SIG-M5 (cell line): ENCODE measurements at regions not wholly inside any gene's neighbourhood (a gene's known extent, or its start where the extent isn't known, plus 50 kb on each side); places are given as distances from the start of the nearest gene placed in this dataset.
"Not testable (repeated sequence)": the region's sequence is repeated elsewhere in the genome, so short reads cannot be mapped to it uniquely, and the experiment has no call there.

ENCODE experiments used
- DNase-seq: peaks from one replicate; lab custom pipeline; 2025; lab: John Stamatoyannopoulos, UW

DNA sequence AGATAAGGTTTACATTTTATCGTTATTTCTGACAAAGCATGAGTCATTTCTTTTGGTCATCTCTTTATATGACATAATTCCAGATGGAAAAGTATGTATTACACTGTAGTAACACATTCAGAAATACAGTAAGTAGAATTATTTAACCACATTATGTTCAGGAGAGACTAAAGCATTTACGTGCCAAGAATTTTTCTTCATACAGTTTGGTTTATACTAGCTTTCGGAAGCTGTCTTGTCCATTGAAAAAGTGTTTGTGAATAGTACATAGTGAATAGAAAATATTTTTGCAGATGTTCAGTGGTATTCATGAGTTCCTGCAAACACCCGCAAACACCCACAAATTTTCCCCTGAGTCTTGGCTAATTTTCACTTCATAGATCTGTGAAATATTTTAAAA is 1033.0 kb upstream of the INTU start:
- DNase-seq: no peak

DNA sequence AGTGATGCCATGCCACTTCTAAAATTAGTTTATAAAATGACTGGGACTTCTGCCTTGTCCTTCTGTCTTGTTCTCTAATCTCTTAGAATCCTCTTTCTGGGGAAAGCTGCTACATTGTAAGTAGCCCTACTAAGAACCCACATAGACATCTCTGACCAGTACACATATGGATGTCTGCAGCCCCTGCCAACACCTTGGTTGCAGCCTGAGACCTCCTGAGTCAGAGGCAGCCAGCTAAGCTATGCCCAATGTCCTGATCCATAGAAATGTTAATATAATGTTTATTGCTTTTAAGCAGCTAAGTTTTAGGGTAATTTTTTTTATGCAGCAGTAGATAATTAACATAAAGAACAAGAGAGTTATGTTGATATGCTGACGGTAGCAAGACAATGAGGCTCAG is 1029.5 kb upstream of the INTU start:
- DNase-seq: no peak

DNA sequence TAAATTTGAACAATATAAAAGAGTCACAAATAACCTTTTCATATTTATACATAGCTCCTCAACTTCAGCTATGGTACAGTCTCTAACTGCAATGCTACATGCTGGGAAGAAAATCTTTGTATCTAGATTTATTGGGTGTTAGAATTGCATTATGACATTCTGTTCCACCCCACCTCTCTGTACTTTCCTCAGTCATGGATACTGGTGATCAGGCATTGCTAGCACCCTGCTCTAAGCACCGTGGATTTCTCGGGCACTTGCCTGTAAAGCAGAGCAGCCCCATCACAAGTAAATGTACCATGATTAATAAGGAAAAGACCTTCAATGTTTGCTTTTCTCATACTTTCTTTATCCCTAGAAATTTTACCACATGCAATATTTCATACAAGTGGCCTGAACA is 1028.9 kb upstream of the INTU start:
- no peak for DNase-seq

DNA sequence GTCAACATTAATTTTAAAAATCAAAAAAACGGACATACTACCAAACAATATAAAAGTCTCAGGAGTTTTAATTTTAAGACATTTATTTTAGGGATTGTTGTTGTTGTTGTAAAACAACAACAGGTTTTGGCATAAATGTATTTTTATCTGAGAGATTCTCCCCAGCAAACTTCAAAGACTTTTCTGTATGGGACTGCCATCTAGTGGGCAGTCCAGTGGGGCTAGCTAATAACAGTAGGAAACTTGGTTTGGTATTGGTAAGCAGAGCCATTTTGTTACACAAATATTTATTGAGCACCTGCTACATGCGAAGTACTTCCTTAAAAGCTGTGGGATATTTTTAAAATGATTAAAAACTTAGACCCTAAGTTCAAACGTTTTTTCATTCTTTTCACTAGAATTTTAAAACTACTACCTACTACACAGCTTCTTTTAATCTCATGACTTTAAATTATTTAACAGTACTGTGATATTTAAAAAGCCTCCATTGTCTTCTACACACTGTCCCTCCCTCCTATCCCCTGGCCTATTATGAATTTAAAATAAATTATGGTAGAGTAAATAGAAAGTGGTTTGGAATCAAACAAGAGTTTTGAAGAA is 1028.4 kb upstream of the INTU start:
- DNase-seq: no peak

DNA sequence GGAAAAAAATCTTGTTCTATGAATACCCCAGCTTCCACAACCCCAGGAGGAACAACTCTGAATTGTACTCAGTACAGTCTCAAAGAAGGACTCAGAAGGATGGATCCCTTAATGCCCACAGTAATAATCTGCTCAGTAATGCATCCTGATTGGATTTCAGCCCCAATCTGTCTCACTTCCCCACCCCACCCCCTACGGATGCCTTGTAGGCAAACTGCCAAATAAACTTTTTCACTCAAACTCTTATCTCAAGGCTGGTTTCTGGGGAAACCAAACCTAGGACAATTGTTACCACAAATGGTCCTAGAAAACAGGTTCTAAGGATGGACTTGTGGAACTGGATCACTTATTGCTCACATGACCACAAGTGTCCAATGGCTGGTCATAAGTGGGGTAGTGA is 1021.8 kb upstream of the INTU start:
- no peak for DNase-seq

DNA sequence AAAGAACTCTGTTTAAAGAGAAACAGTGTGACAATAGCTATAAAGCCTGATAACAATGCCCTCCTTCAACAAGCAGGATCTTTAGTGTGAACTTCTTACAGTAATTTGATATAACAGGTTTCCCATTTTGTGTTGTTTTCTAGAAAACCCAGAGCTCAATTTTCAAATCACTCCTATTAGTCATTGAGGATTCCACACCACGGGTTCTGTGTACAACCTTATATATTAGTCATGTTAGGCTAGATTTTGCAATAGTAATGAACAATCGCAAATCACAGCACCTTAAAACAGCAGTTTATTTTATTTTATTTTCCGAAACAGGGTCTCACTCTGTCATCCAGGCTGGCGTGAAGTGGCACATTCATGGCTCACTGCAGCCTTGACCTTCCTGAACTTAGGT is 1020.9 kb upstream of the INTU start:
- DNase-seq: no peak

DNA sequence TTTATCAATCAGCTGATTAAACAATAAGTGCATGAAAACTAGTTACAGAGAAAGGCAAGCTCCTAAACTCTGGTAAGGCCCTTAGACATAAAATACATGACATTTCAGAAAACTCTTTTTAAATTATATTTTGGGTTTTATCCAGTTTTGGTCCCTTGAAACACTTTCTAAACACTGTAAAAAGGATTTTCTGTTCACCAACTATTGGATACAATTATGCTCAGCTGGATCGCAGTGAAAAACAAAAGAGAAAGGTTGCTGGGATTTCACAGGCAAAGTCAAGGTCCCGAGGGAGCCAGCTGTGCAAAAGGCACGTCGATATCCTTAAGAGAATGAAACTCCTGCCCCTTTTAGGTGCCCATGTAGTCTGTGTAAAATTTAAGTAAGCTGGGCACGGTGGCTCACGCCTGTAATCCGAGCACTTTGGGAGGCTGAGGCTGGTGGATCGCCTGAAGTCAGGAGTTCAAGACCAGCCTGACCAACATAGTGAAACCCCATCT is 1018.4 kb upstream of the INTU start:
- no peak for DNase-seq

DNA sequence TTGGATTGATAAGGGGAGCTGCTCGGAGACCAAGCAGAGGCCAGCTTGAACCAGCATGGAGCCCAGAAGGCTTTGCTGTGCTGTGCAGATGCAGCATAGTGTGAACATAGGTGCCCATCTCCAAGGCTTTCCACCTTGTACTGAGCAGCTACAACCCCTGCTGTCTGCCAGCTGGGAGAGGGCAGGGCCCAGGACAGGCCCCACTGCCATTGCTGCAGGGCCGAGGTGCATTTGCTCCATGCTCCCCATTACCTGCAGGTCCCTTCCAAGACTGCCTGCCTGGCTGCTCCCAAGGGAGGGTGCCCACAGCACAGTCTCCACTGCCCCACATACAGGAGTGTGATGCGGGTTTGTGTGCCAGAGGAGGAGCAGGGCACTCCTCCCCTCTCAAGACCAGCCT is 1016.0 kb upstream of the INTU start:
- no peak for DNase-seq

DNA sequence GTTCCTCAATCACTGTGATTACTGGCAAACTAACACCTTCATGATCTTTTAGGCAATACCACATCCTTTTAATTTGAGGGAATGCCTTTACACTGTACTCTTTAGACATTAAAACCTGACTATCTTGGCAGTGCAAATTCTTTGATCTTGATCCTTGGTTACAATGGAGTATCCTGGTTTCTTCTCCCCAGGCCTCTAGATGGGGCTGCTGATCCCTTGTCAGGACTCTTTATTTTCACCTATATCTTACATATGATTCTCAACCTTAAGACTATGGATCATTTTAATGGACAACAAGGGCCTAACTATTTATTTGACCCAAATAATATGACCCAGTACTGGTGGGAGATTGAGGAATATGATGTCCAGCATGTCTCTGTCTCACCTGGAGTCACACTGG is 1005.5 kb upstream of the INTU start:
- no peak for DNase-seq

DNA sequence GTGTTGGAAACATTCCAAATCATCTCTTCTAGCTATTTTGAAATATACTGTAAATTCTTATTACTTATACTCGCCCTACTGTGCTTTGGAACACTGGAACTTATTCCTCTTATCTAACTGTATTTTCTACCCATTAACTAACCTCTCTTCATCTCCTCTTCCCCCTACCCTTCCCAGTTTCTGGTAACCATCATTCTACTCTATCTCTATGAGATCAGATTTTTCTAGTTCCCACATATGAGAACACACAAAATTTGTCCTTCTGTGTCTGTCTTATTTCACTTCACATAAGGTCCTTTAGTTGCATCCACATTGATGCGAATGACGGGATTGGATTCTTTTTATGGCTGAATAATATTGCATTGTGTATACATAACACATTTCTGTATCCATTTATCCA is 1003.8 kb upstream of the INTU start:
- DNase-seq: no peak

DNA sequence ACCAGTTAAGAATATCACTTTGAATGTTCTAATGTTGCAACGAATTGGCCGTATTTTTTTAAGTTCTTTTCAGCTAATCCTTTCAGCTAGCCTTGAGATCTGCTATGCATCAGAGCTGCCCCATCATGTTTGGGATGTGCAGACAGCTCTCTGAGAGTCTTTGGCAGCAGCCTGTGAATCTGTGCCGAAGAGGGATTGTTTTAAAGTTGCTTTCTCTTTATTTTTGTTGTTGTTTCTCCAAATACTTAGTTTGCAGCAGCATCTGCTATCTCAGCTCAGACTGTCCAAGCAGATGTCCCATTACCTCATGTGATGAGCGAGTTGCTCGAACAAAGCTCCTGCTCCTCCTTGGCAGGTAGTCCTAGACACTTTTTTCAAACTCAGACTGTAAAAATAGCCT is 1002.5 kb upstream of the INTU start:
- DNase-seq: no peak

DNA sequence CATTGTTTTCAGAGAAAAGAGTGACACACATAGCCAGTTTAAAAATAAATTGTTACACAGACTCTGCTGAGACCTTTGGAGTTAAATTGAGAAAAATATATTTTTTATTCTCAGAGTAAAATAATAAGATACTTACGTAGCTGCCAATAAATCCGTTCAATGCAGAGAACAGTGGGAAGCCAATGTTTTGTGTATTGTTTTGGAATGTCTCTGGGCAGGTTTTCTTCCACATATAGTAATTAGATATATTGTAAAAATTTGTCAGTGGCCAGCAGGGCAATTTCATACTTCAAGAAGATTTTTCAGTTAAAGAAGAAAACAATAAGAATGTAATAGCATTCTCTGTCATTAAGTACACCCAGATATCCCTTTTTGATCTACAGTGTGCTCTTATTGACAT is 999.5 kb upstream of the INTU start:
- no peak for DNase-seq

DNA sequence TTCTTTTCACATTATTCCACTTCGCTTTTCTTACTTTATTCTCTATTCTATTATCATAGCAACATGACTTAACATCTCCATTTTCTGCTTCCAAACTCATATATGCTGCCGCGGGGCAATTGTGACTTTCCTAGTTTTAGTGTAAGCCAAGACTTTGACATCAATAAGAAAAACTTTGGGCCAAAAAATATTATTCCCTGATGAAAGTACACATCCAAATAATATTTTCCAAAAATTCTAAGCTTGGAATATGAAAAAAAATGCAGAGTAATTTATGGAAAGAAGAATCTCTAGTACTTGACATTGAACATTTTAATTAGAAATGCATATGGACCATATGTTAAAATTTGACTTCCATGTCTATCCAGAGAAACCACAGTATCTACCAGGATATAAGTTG is 995.1 kb upstream of the INTU start:
- DNase-seq: no peak

DNA sequence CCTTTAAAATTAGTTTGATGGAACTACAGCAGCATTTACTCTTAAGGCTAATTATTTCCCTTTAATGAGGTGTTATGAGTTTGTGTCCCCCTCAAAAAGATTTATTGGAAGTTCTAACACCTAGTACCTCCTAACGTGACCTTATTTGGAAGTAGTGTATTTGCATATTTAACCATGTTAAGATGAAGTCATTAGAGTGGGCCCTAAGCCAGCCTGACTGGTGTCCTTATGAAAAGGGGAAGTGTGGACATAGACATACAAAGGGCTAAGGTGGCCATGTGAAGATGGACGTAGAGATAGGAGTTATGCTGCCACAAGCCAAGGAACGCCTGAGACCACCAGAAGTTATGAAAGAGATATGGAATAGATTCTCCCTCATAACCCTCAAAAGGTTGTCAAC is 985.4 kb upstream of the INTU start:
- no peak for DNase-seq

DNA sequence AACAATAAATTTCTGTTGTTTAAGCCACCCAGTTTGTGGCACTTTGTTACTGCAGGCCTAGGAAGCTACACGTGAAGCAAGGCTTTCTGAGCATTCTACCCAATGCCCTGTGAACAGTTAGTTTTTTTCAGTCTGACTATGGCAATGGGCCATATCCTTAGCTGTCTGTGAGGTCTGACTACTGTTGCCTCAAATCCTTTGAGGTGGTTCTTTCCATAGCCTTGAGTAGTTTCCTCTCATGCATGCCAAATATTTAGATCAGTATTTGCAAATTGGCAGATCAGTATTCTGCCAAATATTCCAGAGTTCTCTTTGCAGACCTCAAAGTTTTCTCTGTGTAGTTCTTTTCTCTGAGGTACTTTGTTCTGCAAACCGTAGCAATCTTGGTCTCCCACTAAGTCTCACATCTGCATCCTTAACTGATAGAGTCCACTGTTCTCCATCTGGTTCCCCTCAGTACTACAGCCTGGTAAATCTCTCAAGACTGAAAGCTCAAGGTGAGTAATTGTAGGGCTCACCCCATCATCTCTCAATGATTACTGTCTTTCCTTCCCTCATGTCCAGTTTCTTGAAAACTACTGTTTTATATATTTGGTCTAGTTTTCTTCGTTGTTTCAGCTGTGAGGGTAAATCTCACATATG is 984.9 kb upstream of the INTU start:
- DNase-seq: no peak

DNA sequence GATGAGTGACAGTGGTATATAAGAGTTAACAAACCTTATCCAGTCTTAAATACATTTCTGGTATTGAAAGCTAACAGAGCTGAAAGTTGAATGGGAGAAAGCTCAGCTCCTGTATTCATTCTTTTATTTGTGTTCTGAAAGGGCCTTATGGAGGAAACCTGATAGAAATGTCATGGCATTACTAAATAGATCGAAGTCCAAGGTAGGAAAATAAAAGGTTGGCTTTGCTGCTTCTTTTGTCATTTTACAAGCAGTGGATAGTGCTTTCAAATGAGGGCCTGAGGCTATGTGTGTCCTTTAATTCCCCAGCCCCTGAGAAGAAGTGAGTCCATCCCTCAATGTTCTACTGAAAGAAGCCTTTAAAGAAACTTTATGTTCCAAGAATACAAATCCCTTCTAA is 974.3 kb upstream of the INTU start:
- no peak for DNase-seq

DNA sequence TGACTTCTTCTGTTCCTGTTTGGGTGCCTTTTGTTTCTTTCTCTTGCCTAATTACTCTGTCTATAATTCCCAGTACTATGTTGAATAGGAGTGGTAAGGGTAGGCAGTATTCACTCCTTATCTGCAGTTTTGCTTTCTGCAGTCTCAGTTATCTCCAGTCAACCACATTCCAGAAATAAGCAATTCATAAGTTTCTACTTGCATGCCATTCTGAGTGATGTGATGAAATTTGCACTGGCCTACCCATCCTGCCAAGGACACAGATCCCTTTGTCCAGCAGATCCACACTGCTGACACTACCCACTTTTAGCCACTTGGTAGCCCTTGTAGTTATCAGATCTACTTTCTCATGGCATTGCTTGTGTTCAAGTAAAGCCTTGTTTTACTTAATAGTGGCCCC is 971.6 kb upstream of the INTU start:
- no peak for DNase-seq

DNA sequence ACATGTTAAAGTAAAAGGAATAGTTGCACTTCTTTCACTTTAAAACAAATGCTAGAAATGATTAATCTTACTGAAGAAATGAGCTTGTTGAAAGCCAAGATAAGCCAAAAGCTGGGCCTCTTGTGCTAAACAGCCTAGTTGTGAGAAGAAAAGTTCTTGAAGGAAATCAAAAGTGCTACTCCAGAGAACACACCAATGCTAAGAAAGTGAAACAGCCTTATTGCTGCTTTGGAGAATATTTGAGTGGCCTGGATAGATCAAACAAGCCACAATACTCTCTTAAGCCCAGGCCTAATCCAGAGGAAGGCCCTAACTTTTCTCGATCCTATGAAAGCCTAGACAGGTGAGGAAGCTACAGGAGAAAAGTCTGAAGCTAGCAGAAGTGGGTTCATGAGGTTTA is 967.9 kb upstream of the INTU start:
- DNase-seq: no peak

DNA sequence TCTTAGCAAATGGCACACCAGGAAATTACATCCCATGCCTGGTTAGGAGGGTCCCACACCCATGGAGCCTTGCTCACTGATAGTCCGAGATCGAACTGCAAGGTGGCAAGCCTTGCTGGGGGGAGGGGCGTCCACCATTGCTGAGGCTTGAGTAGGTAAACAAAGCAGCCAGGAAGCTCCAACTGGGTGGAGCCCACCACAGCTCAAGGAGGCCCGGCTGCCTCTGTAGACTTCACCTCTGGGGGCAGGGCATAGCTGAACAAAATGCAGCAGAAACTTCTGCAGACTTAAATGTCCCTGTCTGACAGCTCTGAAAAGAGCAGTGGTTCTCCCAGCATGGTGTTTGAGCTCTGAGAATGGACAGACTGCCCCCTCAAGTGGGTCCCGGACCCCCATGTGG is 962.7 kb upstream of the INTU start:
- DNase-seq: not testable (repeated sequence)

DNA sequence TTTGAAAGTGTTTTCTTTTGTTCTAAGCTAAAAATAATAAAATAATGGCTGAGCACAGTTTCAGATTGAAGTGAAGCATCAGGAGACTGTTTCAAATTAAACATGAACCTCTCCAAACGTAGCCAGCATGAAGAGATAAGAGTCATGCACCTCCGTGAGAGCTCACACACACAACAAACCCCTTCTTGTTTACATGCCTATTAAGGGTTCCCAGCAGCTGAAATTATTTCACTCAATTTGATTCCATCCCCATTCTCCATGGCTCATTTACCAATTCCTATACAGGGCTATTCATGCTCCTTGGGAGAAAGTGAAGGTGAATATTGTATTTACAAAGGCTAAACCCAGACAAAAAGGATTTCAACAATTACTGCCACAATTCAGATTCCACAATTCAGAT is 954.1 kb upstream of the INTU start:
- no peak for DNase-seq

DNA sequence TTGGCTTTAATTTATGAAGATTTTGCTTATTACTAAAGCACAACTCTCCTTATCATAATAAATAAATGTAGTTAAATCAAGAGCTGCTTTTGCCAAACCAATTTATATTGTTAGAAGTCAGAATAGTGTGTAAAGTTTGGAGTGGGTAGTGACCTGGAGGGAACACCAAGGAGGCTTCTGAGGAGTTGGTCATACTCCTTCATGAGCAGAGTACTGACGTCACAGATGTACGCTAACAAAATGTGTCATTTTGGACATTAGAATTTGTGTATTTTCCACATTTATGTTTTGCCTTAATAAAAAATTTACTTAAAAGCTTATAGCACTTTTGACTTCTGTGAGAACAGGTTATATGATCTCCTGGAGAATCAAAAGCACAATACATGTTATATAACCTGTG is 953.5 kb upstream of the INTU start:
- no peak for DNase-seq

DNA sequence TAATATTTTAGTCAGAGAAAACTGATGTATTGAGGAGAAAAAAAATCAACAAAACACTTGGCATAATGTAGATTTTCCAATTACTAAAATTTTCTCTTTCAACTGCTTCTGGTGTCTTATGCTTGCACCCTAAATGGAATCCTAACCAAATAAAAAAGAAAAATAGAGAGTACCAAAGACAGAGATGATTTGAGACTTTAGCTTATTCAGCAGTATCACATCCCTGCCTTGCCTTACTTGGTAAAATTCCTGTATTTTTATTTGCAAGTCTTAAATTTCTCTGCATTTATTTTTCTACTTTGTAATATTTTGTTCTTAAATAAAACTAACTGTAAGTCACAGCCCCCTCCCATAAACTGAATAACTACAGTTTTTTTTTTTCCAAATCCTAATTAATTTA is 950.5 kb upstream of the INTU start:
- DNase-seq: no peak

DNA sequence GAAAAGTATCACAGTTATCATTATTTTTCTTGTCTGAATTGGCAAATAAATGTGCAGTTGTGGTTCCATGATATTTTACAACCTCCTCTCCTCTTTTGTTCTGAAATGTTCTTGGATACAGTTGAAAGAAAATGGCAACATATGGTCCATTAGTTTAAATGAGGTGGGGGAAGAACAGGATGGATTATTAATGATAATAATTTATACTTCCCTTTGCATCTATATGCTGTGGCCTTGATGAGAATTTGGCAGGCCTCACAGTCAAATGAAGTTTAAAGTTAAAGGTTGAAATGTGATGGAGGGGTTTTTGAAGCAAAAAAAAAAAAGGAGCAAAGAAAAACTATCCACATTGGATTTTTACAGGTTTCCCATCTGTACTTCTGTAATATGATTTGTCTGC is 946.3 kb upstream of the INTU start:
- no peak for DNase-seq

DNA sequence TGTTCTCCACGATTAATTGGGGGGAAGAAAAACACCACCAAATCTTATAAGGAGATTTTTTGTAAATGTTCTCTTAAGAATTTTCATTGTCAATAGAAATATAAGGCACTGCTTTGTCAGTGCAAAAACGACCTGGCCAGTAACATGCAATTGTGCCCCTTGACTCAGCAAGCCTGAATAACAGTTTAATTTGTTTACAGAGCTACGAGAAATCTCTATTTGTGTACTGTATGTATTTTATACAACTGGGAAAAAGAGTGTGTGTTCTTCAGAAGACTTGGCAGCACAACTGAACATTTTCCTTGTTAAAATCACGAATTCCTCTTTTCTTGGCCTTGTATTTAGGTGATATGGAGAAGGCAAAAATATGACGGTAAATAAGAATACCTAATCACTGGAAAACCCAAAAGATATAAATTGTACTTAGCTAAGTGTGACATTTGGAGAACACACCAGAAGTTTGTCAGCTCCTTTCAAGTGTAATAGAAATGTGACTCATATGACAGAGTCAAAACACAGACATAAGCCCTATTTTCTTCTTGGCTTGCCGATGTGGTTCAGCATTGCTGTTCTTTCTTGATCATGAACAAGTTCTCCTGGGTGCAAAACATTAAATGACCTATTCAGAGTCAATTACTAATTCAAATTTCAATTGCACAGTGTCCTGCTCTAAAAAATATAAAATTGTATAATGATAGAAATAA is 945.0 kb upstream of the INTU start:
- no peak for DNase-seq
